ENCODE measurements at regions not wholly inside any gene's neighbourhood (a gene's known extent, or its start where the extent isn't known, plus 50 kb on each side); places are given as distances from the start of the nearest gene placed in this dataset.

GRCh38 chr20:50288128-50288623 is 97.5 kb downstream of the CEBPB start:
- H3K36me3 Mint-ChIP-seq (ENCODE audit: low read depth): no peaks in the 10 kb centered on the region
- no peak for TF ChIP-seq CTCF (IDR thresholded peaks at IDR 0.05)
- peaks cover 71% of the 10 kb centered on the region for H3K4me1 Mint-ChIP-seq (ENCODE audit: low read depth)
- peak overlapping the region; percentile 90; the same call in 1 of the 2 replicates for H3K27ac Mint-ChIP-seq
- no peak overlapping the region for H3K4me3 Mint-ChIP-seq
- peaks cover 2% of the 10 kb centered on the region for H3K27me3 Mint-ChIP-seq (ENCODE audit: insufficient read depth)
- H3K9me3 Mint-ChIP-seq: no peaks in the 10 kb centered on the region
- no peak for DNase-seq

- no peak for DNase-seq
- peak overlapping the region; percentile 24; the same call in 1 of the 2 replicates for H3K27ac Mint-ChIP-seq
- no peak for TF ChIP-seq CTCF (IDR thresholded peaks at IDR 0.05)
- no peaks in the 10 kb centered on the region for H3K36me3 Mint-ChIP-seq (ENCODE audit: low read depth)
- peaks cover 2% of the 10 kb centered on the region for H3K27me3 Mint-ChIP-seq (ENCODE audit: insufficient read depth)
- peaks cover 57% of the 10 kb centered on the region for H3K4me1 Mint-ChIP-seq (ENCODE audit: low read depth)
- no peak overlapping the region for H3K4me3 Mint-ChIP-seq
- no peaks in the 10 kb centered on the region for H3K9me3 Mint-ChIP-seq
Measured at GRCh38 chr20:50289581-50289980, 99.0 kb downstream of the CEBPB start.

DNA sequence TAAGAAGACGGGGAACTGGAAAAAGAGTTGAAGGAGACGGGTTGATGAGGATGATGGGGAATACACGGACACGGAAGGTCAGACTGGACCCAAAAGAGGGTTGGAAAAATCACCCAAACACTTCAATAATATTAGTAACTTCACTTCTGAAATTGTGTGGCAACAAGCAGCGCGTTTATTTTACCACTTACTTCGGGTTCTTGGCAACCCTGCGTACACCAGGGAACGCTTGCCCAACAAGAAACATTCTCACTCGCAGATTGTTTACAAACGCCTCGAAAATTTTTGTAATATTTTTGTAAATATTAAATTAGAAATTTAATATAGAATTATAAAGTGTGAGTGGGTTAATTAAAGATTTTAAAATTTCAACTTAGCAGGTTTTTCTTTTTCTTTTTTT is 99.5 kb downstream of the CEBPB start:
- H3K27me3 Mint-ChIP-seq (ENCODE audit: insufficient read depth): peaks cover 2% of the 10 kb centered on the region
- no peaks in the 10 kb centered on the region for H3K9me3 Mint-ChIP-seq
- peaks cover 52% of the 10 kb centered on the region for H3K4me1 Mint-ChIP-seq (ENCODE audit: low read depth)
- TF ChIP-seq CTCF (IDR thresholded peaks at IDR 0.05): no peak
- H3K36me3 Mint-ChIP-seq (ENCODE audit: low read depth): no peaks in the 10 kb centered on the region
- DNase-seq: no peak
- H3K4me3 Mint-ChIP-seq: no peak overlapping the region
- peak overlapping the region; percentile 24; the same call in 1 of the 2 replicates for H3K27ac Mint-ChIP-seq

DNA sequence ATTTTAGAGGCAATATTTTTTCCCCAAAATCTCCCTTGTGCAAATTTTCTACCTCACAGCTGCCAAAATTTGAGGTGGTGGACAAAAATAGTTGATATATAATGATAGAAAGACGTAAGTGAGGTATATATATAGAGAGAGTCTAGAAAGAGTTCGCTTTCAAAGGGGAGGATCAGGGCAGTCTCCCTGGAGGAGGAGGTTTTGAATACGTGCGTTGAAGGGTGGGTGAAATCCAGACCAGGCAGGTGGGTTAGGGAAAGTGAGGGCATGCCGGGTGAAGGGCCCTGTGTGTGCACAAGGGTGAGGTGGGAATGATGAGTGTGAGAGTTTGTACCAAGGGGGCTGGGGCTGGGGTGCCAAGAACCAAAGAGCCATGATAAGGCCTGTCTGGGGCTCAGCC is 100.2 kb downstream of the CEBPB start:
- no peaks in the 10 kb centered on the region for H3K36me3 Mint-ChIP-seq (ENCODE audit: low read depth)
- TF ChIP-seq CTCF (IDR thresholded peaks at IDR 0.05): no peak
- peaks cover 45% of the 10 kb centered on the region for H3K4me1 Mint-ChIP-seq (ENCODE audit: low read depth)
- peak overlapping the region; percentile 95 for H3K27ac Mint-ChIP-seq
- no peaks in the 10 kb centered on the region for H3K9me3 Mint-ChIP-seq
- H3K27me3 Mint-ChIP-seq (ENCODE audit: insufficient read depth): peaks cover 2% of the 10 kb centered on the region
- H3K4me3 Mint-ChIP-seq: no peak overlapping the region
- DNase-seq: no peak

DNA sequence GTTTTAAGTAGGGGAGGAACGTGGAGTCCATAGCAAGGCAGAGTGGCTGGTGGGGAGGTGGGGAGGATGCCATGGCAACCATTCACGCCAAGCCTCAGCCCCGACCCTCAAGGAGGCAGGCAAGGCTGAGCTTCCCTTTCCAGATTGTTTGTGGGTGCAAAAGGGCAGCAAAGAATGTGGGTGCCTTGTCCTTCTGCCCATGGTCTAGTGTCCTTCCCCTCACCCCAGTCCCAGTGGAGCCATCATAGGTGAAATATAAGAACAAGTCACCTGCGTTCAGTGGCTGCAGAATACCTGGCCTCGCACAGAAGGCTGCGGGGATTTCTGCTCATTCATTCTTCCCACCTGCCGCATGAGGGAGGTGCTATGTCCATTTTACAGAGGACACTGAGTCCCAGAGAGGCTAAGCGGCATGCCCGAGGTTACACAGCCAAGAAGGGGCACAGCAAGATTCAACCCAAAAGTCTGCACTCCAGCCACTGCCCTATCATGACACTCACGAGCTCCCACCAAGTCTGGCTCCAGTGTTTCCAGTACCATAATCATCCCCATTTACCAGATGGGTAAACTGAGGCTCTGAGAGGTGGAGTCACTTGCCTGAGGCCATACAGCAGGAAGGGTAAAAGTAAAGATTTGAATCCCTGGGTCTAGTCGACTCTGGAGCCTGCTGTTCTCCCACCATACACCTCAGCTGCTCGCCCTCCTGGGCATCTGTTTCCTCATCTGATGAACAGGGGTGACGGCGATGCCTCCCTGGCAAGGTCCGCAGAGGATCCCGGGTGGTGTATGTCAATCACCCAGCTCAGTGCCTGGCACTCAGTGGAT is 100.8 kb downstream of the CEBPB start:
- H3K4me1 Mint-ChIP-seq (ENCODE audit: low read depth): peaks cover 38% of the 10 kb centered on the region
- no peak for DNase-seq
- H3K27ac Mint-ChIP-seq: peak overlapping the region; percentile 95
- H3K36me3 Mint-ChIP-seq (ENCODE audit: low read depth): no peaks in the 10 kb centered on the region
- no peak overlapping the region for H3K4me3 Mint-ChIP-seq
- no peak for TF ChIP-seq CTCF (IDR thresholded peaks at IDR 0.05)
- no peaks in the 10 kb centered on the region for H3K9me3 Mint-ChIP-seq
- H3K27me3 Mint-ChIP-seq (ENCODE audit: insufficient read depth): peaks cover 2% of the 10 kb centered on the region

All from HFFc6 (cell line).